Glomerular visceral epithelial cell (primary cell): ENCODE measurements at regions not wholly inside any gene's neighbourhood (a gene's known extent, or its start where the extent isn't known, plus 50 kb on each side); places are given as distances from the start of the nearest gene placed in this dataset.
"Not testable (repeated sequence)": the region's sequence is repeated elsewhere in the genome, so short reads cannot be mapped to it uniquely, and the experiment has no call there.

Experiments
- DNase-seq: peaks from one replicate; pipeline ENCODE4 v3.0.0-alpha.2; 2016; ENCODE audit errors: extremely low spot score

GRCh38 chr10:52599551-52600200 lies 172.9 kb downstream of the MBL2 start:
- no peak for DNase-seq

DNA sequence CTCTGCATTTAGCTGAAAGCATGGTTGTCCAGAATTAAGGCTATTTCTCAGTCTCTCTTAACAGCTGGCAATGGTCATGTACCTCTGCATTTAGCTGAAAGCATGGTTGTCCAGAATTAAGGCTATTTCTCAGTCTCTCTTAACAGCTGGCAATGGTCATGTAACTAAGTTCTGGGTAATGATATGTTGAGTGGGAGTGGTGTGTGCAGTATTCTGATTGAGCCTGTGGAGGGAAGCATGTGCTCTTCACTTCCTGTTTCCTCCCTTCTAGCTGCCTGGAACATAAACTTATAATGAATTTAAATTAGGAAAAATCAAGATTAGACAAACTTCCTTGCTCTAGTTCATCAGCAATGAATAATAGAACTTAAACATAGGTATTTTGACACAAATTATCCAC lies 168.5 kb downstream of the MBL2 start:
- not testable (repeated sequence) for DNase-seq

GRCh38 chr10:52609071-52609470 lies 163.5 kb downstream of the MBL2 start:
- DNase-seq = no peak

DNA sequence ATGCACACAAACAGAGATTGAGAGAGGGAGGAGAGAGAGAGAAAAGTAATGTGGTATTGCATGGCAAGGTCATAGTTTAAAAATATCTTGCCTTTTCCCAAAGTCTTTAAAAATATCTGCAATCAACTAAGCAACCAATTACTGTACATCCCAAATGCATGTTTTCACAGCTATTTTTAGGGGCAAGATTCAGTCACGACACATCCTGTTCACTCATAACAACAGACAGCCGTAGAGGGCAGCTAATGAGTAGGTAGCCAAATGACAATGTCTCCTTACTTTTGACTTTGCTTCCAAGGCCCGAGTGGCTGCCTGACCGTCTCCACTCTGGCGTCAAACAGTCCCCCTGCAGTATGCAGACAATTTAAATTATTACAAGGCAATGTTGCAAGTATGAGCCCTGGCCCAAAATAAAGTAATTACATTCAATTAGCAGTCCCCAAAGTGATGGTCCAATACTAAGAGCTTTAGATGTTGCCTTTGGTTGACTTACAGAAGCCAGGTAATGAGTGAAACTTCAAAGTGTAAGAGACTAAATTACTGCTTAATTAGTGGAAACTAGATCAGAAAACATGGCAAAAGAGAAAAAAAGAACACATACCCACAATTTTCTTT lies 162.9 kb downstream of the MBL2 start:
- DNase-seq = no peak

DNA sequence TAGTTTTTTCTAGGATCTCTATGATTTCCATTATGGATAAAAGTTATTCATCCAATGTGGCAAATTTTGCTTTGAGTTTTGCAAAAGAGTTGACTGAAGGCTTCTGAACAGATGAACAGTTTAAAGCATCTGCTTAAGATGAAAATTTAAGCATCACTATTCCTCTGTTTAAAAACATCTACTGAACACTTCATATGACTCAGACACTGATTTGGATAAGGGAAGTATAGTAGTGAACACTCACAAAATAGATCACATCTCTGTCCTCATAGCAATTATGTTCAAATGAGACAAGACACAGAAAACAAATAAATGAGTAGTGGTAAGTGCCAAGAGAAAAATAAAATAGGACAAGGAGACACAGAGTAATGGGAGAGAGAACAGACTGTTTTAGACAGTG lies 157.3 kb downstream of the MBL2 start:
- no peak for DNase-seq

DNA sequence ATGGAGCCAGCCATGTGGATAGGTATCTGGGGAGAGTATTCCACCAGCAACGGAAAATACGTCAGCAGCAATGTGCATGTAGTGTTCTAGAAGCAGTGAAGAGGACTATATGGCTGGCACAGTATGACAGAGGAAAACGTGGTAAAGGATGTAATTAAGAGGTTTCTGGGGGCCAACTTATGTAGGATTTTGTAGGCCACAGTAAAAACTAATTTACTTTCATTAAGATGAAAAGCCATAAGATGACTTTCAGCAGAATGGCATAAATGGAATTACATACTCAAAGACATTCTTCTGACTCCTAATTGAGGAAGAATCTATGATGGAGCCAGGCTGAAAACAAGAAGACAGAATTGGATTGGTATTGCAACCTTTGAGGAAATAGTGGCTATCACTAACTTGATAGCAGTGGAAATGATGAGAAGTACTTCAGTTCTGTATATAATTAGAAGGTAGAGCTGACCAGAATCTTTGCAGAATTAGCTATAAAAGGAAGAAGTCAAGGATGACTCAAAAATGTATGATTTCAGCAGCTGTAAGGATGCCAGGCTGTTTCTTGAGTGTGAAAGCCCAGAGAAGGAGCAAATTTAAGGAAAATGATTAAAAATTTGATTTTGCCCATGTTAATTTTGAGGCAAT lies 156.7 kb downstream of the MBL2 start:
- no peak for DNase-seq

DNA sequence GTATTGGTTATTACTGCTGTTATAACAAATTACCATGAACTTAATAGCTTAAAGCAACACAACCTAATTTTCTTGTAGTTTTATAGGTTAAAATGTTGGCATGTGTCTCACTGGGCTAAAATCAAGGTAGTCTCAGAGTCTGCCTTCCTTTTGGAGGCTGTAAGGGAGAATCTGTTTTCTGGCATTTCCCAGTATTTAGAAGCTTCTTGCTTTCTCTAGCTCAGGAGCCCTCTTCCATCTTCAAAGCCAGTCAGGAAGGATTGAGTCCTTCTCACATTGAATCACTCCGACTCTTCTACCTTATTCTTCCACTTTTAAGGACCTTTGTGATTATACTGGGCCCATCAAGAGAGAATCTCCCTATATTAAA lies 156.2 kb downstream of the MBL2 start:
- no peak for DNase-seq

GRCh38 chr10:52617346-52617745 lies 155.2 kb downstream of the MBL2 start:
- DNase-seq = no peak

DNA sequence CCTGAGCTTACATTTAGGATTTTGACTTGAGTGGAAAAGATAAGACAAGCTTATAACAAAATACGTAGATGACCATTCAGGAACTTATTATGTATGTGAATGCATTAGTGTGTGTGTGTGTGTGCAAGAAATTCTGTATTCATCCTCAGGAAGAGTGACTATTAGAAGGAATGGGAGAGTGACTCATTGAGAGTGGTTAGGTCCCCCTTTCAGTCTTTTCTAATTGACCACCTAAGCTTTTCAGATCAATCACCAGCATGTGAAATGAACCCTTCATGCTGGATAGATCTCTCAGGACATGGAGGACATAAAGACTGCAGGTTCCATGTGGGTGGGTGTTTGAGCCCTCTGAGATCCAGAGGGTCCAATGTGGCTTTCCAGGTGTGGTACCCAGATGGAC lies 153.5 kb downstream of the MBL2 start:
- DNase-seq = no peak

DNA sequence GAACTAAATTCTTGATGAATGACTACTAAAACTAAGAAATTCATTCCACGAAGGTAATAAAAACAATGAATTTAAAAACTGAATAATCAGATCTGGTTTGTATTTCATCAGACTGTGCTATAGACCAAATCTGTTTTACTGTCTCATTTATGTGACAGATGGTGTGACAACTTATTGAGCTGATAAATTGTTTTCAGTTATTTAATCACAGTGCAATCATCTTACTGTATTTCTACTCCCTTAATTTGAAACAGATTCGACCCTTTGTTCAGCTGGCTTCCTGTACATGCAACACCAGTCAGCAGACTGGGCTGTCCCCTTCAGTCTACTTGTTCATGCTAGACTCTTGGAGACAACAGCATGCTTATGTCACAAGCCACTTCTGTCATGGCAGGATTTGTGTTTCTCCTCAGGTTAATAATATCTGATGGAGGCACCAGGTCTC lies 150.9 kb downstream of the MBL2 start:
- no peak for DNase-seq

DNA sequence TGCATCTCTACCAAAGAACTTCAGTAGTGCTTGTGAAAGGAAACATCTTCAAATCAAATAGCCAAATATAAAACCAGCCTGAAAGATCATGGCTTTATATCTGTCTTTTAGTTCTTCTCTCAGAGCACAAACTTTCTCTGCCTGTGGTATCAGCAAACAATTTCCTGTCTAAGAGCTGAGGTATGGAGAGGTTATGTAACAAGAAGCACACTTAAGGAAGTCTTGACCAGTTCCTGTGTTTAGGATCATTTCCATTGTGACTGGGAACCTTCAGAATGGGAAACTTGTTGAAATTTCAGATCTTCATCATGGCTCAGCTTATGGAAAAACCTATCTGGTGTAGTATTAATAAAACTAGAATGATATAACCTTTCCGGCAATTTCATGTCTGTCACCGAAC lies 148.8 kb downstream of the MBL2 start:
- DNase-seq = no peak

GRCh38 chr10:52627279-52627678 lies 145.3 kb downstream of the MBL2 start:
- no peak for DNase-seq

GRCh38 chr10:52631146-52631545 lies 141.4 kb downstream of the MBL2 start:
- DNase-seq = no peak

- no peak for DNase-seq
Measured at GRCh38 chr10:52631648-52632047, 140.9 kb downstream of the MBL2 start.

DNA sequence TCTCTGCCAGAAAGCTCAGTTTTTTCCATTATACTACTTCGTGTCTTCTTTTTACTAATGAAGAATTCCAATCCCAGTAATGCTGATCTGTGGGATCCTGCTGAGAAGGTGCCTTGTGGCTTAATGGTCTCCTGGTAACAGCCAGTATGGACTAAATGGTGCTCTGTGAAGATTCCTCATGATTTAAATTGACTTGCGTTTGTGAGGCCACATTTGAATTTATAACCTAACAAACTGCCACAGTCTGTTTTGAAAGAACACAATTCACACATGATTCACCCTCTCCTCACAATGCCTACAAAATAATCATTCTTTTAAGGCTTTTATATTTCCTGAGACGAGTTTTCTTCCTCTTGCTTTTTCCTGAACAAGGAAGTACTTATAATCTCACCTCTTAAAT lies 140.0 kb downstream of the MBL2 start:
- no peak for DNase-seq

GRCh38 chr10:52633266-52633665 lies 139.3 kb downstream of the MBL2 start:
- no peak for DNase-seq

- DNase-seq = no peak
Measured at GRCh38 chr10:52635651-52636050, 136.9 kb downstream of the MBL2 start.

DNA sequence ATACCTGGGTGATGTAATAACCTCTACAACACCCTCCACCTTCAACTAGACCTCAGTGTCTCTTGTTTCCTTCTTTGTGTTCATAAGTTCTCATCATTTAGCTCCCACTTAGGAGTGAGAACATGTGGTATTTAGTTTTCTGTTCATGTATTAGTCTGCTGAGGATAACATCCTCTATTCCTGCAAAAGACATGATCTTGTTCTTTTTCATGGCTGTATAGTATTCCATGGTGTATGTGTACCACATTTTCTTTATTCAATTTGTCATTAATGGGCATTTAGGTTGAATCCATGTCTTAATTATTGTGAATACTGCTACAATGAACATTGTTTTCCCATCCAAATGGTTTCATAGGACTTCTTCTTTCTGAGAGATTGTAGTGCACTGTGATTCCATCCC lies 135.7 kb downstream of the MBL2 start:
- DNase-seq = no peak

- DNase-seq = no peak
Measured at GRCh38 chr10:52637592-52637991, 135.0 kb downstream of the MBL2 start.

DNA sequence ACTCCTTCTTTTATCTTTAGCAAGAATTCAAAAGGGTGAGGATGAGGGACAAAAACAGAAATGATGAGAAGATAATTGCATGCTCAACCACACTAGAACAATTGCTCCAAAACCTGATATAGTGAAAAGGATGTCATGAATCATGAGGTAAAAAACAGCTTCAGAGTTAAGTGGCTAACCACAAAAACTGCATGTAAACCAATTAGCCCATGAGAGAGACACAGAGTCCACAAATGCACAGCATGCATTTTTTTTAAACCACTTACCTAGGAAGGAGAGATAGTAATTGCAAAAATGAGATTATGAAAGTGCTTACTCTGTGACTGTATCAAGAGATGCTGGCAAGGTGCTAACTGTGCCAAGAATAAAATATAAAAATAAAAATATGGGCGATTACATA lies 132.9 kb downstream of the MBL2 start:
- DNase-seq = peak; percentile 21

DNA sequence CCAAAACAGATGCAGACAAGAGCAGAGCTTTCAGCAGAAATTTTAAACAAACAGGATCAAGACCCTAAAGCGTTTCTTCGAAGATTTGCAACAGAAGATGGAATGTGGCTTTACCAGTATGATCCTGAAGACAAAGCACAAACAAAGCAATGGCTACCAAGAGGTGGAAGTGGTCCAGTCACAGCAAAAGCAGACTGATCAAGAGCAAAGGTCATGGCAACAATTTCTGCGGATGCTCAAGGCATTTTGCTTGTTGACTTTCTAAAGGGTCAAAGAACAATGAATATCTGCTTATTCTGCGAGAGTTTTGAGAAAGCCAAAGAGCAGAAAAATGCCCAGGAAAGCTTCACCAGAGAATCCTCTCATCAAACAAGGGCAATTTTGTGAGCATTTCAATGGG lies 130.4 kb downstream of the MBL2 start:
- DNase-seq = no peak

DNA sequence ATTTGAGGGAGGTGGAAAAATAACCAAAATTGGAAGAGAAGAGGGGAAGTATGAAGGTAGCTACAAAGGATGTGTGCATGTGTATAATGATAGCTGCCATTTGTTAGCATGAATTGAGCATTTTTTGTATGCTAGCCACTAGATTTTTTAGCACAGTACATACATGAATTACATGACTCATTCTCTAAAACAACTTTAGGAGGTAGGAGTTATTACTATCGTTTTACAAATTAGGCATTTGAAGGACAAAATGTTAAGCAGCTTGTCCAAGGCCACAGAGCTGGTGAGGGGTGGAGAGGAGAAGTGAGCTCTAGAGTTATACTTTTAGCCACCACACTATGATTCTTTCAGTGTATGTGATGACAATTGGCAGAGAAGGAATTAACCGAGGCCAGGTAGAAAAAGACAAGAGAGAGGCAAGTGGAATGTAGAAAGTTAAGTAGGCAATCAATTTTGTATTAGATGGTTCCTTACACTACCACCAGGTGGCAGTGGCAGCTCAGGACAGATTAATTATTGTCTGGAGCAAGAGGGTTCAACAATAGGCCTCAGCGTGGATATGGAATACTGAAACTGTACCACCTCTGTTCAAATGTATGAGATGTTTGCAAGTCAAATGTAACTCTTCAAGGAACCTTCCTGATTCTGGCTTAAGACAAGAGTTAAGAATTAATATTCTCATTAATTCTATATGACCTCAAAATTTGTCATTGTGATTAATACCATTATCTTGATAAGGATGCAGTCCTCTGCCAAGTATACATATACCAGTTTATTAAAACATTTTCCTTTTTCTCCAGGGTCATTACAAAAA lies 128.0 kb downstream of the MBL2 start:
- DNase-seq = peak; percentile 52
